Sigmoid colon (tissue), 6 donors: ENCODE measurements at regions not wholly inside any gene's neighbourhood (a gene's known extent, or its start where the extent isn't known, plus 50 kb on each side); places are given as distances from the start of the nearest gene placed in this dataset.

ENCODE experiments used
- DNase-seq: peaks from one replicate; pipeline ENCODE4 v3.0.0-alpha.2; 2019
- H3K27ac ChIP-seq, 4 donors: fragments of 200-600 bp; sonication (generic); one replicate each; pipeline ENCODE4 v1.5.1; 2016 to 2019; ENCODE audit warnings: mild to moderate bottlenecking in 1 of 4
- H3K27me3 ChIP-seq, 3 donors: fragments of 200-600 bp; sonication (generic); one replicate each; pipeline ENCODE4 v1.5.1; 2019; ENCODE audit warnings: mild to moderate bottlenecking in 1 of 3
- H3K36me3 ChIP-seq, 4 donors: fragments of 200-600 bp; sonication (generic); one replicate each; pipeline ENCODE4 v1.5.1; 2016 to 2019
- H3K4me1 ChIP-seq, 4 donors: fragments of 200-600 bp; sonication (generic); one replicate each; pipeline ENCODE4 v1.5.1; 2017 to 2019
- H3K4me3 ChIP-seq, 4 donors: fragments of 200-600 bp; sonication (generic); one replicate each; pipeline ENCODE4 v1.5.1; 2017 to 2019; ENCODE audit warnings: mild to moderate bottlenecking in 2 of 4, moderate library complexity in 1 of 4
- H3K9me3 ChIP-seq, 4 donors: fragments of 200-600 bp in 3 of 4; sonication (generic) in 3 of 4; one replicate each; pipeline versions ENCODE4 v1.5.1 to v1.6.1; 2013 to 2019
- EP300 ChIP-seq, 4 donors: sonication (generic); formaldehyde crosslinking; IDR thresholded peaks; one replicate each; pipeline ENCODE4 v1.6.1; 2017; ENCODE audit warnings: antibody characterized with exemption in 4 of 4
- POLR2A ChIP-seq, 2 donors: fragments of 450-650 bp; IDR thresholded peaks; one replicate each; pipeline ENCODE4 v1.6.1; 2016; ENCODE audit warnings: antibody characterized with exemption in 2 of 2, mild to moderate bottlenecking in 2 of 2, moderate library complexity in 2 of 2
- POLR2AphosphoS5 ChIP-seq, 4 donors: sonication (generic); formaldehyde crosslinking; IDR thresholded peaks; one replicate each; pipeline ENCODE4 v1.6.1; 2017; ENCODE audit warnings: antibody characterized with exemption in 4 of 4
- WGBS, 2 donors: extraction: QIAGEN DNeasy Blood & Tissue Kit; methylation state at CpG; one replicate each; pipeline ENCODE4 v1.1.7; 2013; 5-methylcytosine and 5-hydroxymethylcytosine counted together
- intact Hi-C: fragments of 100-400 bp; cut with DNase I; formaldehyde crosslinking; loops from one replicate; pipeline ENCODE4 v1.15.1; 2023
- TF ChIP-seq, protein P1 (sequence below), 4 experiments: fragments of 450-650 bp in 3 of 4; fragments of 200-600 bp in 1 of 4; IDR thresholded peaks; one replicate each; pipeline ENCODE4 v1.5.1; 2016 to 2019; ENCODE audit warnings: antibody characterized with exemption in 4 of 4, mild to moderate bottlenecking in 3 of 4, moderate library complexity in 2 of 4
- donor health status: healthy with polysubstance abuse.
- donor health status: healthy.

DNA sequence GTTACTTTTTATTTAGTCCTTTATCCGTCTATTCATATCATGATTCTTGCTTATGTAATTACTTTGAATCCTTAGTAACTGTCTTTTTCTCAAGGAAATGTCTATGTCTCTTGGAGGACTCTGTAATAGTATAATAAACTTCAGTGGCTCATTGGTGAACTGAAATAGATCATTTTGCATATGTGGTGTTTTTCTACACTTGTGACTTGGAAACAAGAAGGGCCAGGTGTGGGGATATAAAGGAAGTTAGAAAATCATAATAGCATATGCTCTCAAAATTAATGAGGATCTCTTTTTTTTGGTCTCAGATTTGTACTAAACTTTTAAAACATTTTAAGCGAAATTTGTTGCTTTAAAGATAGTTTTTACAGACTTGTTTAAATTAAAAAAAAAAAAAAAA lies 453.0 kb upstream of the CDH20 start:
- Histone ChIP-seq H3K4me1 (no peaks in the 10 kb centered on the region), H3K27ac (no peak overlapping the region), H3K36me3 (no peaks in the 10 kb centered on the region), H3K4me3 (no peak overlapping the region), H3K27me3 (no peaks in the 10 kb centered on the region), H3K9me3 (no peaks in the 10 kb centered on the region)
- WGBS, 2 donors: 61 to 77% methylated on average over 2 of the region's 2 CpGs
- intact Hi-C loops: no loop called here
- TF ChIP-seq, protein P1, sequence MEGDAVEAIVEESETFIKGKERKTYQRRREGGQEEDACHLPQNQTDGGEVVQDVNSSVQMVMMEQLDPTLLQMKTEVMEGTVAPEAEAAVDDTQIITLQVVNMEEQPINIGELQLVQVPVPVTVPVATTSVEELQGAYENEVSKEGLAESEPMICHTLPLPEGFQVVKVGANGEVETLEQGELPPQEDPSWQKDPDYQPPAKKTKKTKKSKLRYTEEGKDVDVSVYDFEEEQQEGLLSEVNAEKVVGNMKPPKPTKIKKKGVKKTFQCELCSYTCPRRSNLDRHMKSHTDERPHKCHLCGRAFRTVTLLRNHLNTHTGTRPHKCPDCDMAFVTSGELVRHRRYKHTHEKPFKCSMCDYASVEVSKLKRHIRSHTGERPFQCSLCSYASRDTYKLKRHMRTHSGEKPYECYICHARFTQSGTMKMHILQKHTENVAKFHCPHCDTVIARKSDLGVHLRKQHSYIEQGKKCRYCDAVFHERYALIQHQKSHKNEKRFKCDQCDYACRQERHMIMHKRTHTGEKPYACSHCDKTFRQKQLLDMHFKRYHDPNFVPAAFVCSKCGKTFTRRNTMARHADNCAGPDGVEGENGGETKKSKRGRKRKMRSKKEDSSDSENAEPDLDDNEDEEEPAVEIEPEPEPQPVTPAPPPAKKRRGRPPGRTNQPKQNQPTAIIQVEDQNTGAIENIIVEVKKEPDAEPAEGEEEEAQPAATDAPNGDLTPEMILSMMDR (IDR thresholded peaks at IDR 0.05): no peak
- no peak for TF ChIP-seq EP300 (IDR thresholded peaks at IDR 0.05)
- TF ChIP-seq POLR2A (IDR thresholded peaks at IDR 0.05): no peak
- no peak for TF ChIP-seq POLR2AphosphoS5 (IDR thresholded peaks at IDR 0.05)
- DNase-seq: no peak

GRCh38 chr18:60883587-60883986 lies 449.6 kb upstream of the CDH20 start:
- no peaks in the 10 kb centered on the region for H3K9me3 ChIP-seq
- intact Hi-C loops: no loop called here
- no peak for DNase-seq
- H3K4me1 ChIP-seq: no peaks in the 10 kb centered on the region
- TF ChIP-seq EP300 (IDR thresholded peaks at IDR 0.05) (no peak), POLR2A (IDR thresholded peaks at IDR 0.05) (no peak), POLR2AphosphoS5 (IDR thresholded peaks at IDR 0.05) (no peak)
- TF ChIP-seq, protein P1 (IDR thresholded peaks at IDR 0.05): no peak
- H3K4me3 ChIP-seq: no peak overlapping the region
- WGBS, 2 donors: 91% methylated on average over 2 of the region's 2 CpGs
- H3K36me3 ChIP-seq: no peaks in the 10 kb centered on the region
- no peak overlapping the region for H3K27ac ChIP-seq
- no peaks in the 10 kb centered on the region for H3K27me3 ChIP-seq

GRCh38 chr18:60888071-60888624 lies 445.1 kb upstream of the CDH20 start:
- no peaks in the 10 kb centered on the region for H3K9me3 ChIP-seq
- TF ChIP-seq EP300 (IDR thresholded peaks at IDR 0.05): no peak
- TF ChIP-seq, protein P1 (IDR thresholded peaks at IDR 0.05): no peak
- no peak for TF ChIP-seq POLR2A (IDR thresholded peaks at IDR 0.05)
- no peak for TF ChIP-seq POLR2AphosphoS5 (IDR thresholded peaks at IDR 0.05)
- H3K36me3 ChIP-seq: no peaks in the 10 kb centered on the region
- no peak overlapping the region for H3K4me3 ChIP-seq
- H3K4me1 ChIP-seq: no peaks in the 10 kb centered on the region
- no peak overlapping the region for H3K27ac ChIP-seq
- DNase-seq: no peak
- no peaks in the 10 kb centered on the region for H3K27me3 ChIP-seq
- intact Hi-C loops: no loop called here
- 85 to 86% methylated on average over 6 of the region's 6 CpGs for WGBS, 2 donors

GRCh38 chr18:60889442-60889841 lies 443.8 kb upstream of the CDH20 start:
- intact Hi-C loops: no loop called here
- no peaks in the 10 kb centered on the region for H3K27me3 ChIP-seq
- no peak overlapping the region for H3K4me3 ChIP-seq
- 52 to 56% methylated on average over 2 of the region's 2 CpGs for whole genome bisulfite sequencing, 2 donors
- TF ChIP-seq EP300 (IDR thresholded peaks at IDR 0.05) (no peak), POLR2AphosphoS5 (IDR thresholded peaks at IDR 0.05) (no peak), POLR2A (IDR thresholded peaks at IDR 0.05) (no peak)
- TF ChIP-seq, protein P1 (IDR thresholded peaks at IDR 0.05): no peak
- no peaks in the 10 kb centered on the region for H3K36me3 ChIP-seq
- no peaks in the 10 kb centered on the region for H3K4me1 ChIP-seq
- no peak for DNase-seq
- no peak overlapping the region for H3K27ac ChIP-seq
- no peaks in the 10 kb centered on the region for H3K9me3 ChIP-seq

- intact Hi-C loops: no loop called here
- Histone ChIP-seq H3K4me1 (no peaks in the 10 kb centered on the region), H3K36me3 (no peaks in the 10 kb centered on the region), H3K27me3 (no peaks in the 10 kb centered on the region), H3K4me3 (no peak overlapping the region), H3K9me3 (no peaks in the 10 kb centered on the region), H3K27ac (no peak overlapping the region)
- WGBS, 2 donors: 91% methylated on average over 5 of the region's 5 CpGs
- DNase-seq: no peak
- TF ChIP-seq EP300 (IDR thresholded peaks at IDR 0.05) (no peak), POLR2A (IDR thresholded peaks at IDR 0.05) (no peak), POLR2AphosphoS5 (IDR thresholded peaks at IDR 0.05) (no peak)
- TF ChIP-seq, protein P1 (IDR thresholded peaks at IDR 0.05): no peak
These were observed 441.3 kb upstream of the CDH20 start for GRCh38 chr18:60891936-60892335.
